CD4-positive, alpha-beta T cell treated with Interleukin-17A for 4 hours (primary cell): ENCODE measurements at regions not wholly inside any gene's neighbourhood (a gene's known extent, or its start where the extent isn't known, plus 50 kb on each side); places are given as distances from the start of the nearest gene placed in this dataset.
"Not testable (repeated sequence)": the region's sequence is repeated elsewhere in the genome, so short reads cannot be mapped to it uniquely, and the experiment has no call there.

Experiments
- DNase-seq: peaks from one replicate; pipeline ENCODE4 v3.0.0-alpha.2; 2020; ENCODE audit warnings: mixed read lengths

GRCh38 chr14:106618471-106618951 is 1092.1 kb downstream of the TMEM121 start:
- peak; percentile 75 for DNase-seq

- DNase-seq, result no peak
These were observed 1093.2 kb downstream of the TMEM121 start for GRCh38 chr14:106619606-106620005.

- DNase-seq, result no peak
These were observed 1094.0 kb downstream of the TMEM121 start for GRCh38 chr14:106620368-106620767.

GRCh38 chr14:106622200-106622745 is 1095.9 kb downstream of the TMEM121 start:
- peak; percentile 30 for DNase-seq

GRCh38 chr14:106625186-106625585 is 1098.8 kb downstream of the TMEM121 start:
- DNase-seq, result no peak

- not testable (repeated sequence) for DNase-seq
These were observed 1100.1 kb downstream of the TMEM121 start for GRCh38 chr14:106626469-106626868.

GRCh38 chr14:106626942-106627588 is 1100.7 kb downstream of the TMEM121 start:
- peak; percentile 81 for DNase-seq

GRCh38 chr14:106631879-106632278 is 1105.5 kb downstream of the TMEM121 start:
- DNase-seq, result no peak

GRCh38 chr14:106633721-106634120 is 1107.3 kb downstream of the TMEM121 start:
- DNase-seq, result no peak

GRCh38 chr14:106635569-106635968 is 1109.2 kb downstream of the TMEM121 start:
- no peak for DNase-seq

- peak; percentile 71 for DNase-seq
These were observed 1112.5 kb downstream of the TMEM121 start for GRCh38 chr14:106638786-106639452.

GRCh38 chr14:106642090-106642489 is 1115.7 kb downstream of the TMEM121 start:
- no peak for DNase-seq

GRCh38 chr14:106642971-106643370 is 1116.6 kb downstream of the TMEM121 start:
- DNase-seq, result not testable (repeated sequence)

GRCh38 chr14:106648874-106649273 is 1122.5 kb downstream of the TMEM121 start:
- DNase-seq, result not testable (repeated sequence)

GRCh38 chr14:106651016-106651415 is 1124.6 kb downstream of the TMEM121 start:
- no peak for DNase-seq

GRCh38 chr14:106652494-106652893 is 1126.1 kb downstream of the TMEM121 start:
- DNase-seq, result no peak

- DNase-seq, result peak; percentile 82
These were observed 1131.1 kb downstream of the TMEM121 start for GRCh38 chr14:106657460-106657859.

- DNase-seq, result not testable (repeated sequence)
These were observed 1131.9 kb downstream of the TMEM121 start for GRCh38 chr14:106658066-106658860.

- DNase-seq, result peak; percentile 65
These were observed 1135.2 kb downstream of the TMEM121 start for GRCh38 chr14:106661561-106661960.

- peak; percentile 2 for DNase-seq
These were observed 1136.7 kb downstream of the TMEM121 start for GRCh38 chr14:106662936-106663550.

- peak; percentile 39 for DNase-seq
These were observed 1137.5 kb downstream of the TMEM121 start for GRCh38 chr14:106663805-106664410.

GRCh38 chr14:106665814-106666213 is 1139.4 kb downstream of the TMEM121 start:
- peak; percentile 18 for DNase-seq
